ENCODE measurements at regions not wholly inside any gene's neighbourhood (a gene's known extent, or its start where the extent isn't known, plus 50 kb on each side); places are given as distances from the start of the nearest gene placed in this dataset.
A peak's percentile ranks its signal among the peaks of the same experiment; 100 is the strongest.

GRCh38 chr16:74111456-74111982 is 185.1 kb upstream of the PSMD7 start:
- Histone ChIP-seq H3K4me3 (ENCODE audit: low read length in 2 of 2) (no peak overlapping the region), H3K27me3 (ENCODE audit: control insufficient read depth in 2 of 2, insufficient read depth in 1 of 2, low read length in 1 of 2) (no peaks in the 10 kb centered on the region), H3K27ac (ENCODE audit: low read depth in 1 of 2, low read length in 1 of 2) (no peak overlapping the region), H3K36me3 (ENCODE audit: control insufficient read depth in 2 of 2, insufficient read depth in 2 of 2, low read length in 1 of 2) (no peaks in the 10 kb centered on the region), H3K9me3 (ENCODE audit: control insufficient read depth in 2 of 2, insufficient read depth in 1 of 2, low read length in 1 of 2) (no peaks in the 10 kb centered on the region), H3K4me1 (ENCODE audit: control insufficient read depth in 2 of 2, insufficient read depth in 2 of 2, low read length in 2 of 2) (peaks cover 0 to 8% of the 10 kb centered on the region in 2 donors)
- 93% methylated on average over 2 of the region's 2 CpGs for WGBS
- peak in 2 of 9 donors; percentile 19 to 38 for DNase-seq (ENCODE audit: low read depth in 6 of 9, low spot score in 9 of 9)

GRCh38 chr16:74107795-74108610 is 188.6 kb upstream of the PSMD7 start:
- peak in 8 of 9 donors; percentile 30 to 80 (median 53) for DNase-seq (ENCODE audit: low read depth in 6 of 9, low spot score in 9 of 9)
- H3K27me3 ChIP-seq (ENCODE audit: control insufficient read depth in 2 of 2, insufficient read depth in 1 of 2, low read length in 1 of 2), result no peaks in the 10 kb centered on the region
- WGBS, result 47% methylated on average over 18 of the region's 18 CpGs

DNA sequence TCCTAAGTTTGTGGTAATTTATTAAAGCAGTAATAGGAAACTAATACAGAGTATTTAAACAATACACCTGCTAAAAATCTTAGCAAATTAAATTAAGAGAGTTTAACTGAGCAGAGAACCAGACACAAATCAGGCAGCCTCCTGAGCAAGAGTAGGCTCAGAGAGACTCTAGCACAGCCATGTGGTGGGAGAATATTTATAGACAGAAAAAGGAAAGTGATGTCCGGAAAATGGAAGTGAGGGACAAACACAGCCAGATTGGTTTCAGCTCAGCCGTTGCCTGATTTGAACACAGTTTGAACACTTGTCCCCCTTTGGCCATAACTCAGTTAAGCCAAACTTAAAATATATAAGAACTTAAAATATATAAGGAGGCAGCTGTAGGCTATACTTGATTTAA is 192.6 kb upstream of the PSMD7 start:
- Histone ChIP-seq H3K9me3 (ENCODE audit: control insufficient read depth in 2 of 2, insufficient read depth in 1 of 2, low read length in 1 of 2) (no peaks in the 10 kb centered on the region), H3K27me3 (ENCODE audit: control insufficient read depth in 2 of 2, insufficient read depth in 1 of 2, low read length in 1 of 2) (no peaks in the 10 kb centered on the region), H3K4me1 (ENCODE audit: control insufficient read depth in 2 of 2, insufficient read depth in 2 of 2, low read length in 2 of 2) (peaks cover 2 to 8% of the 10 kb centered on the region in 2 donors), H3K4me3 (ENCODE audit: low read length in 2 of 2) (no peak overlapping the region), H3K36me3 (ENCODE audit: control insufficient read depth in 2 of 2, insufficient read depth in 2 of 2, low read length in 1 of 2) (no peaks in the 10 kb centered on the region), H3K27ac (ENCODE audit: low read depth in 1 of 2, low read length in 1 of 2) (no peak overlapping the region)
- DNase-seq (ENCODE audit: low read depth in 6 of 9, low spot score in 9 of 9), result no peak
- WGBS, result 37% methylated on average over 2 of the region's 2 CpGs

More at GRCh38 chr16:74107795-74108610, 188.6 kb upstream of the PSMD7 start:
- H3K36me3 ChIP-seq (ENCODE audit: control insufficient read depth in 2 of 2, insufficient read depth in 2 of 2, low read length in 1 of 2), result no peaks in the 10 kb centered on the region
- no peak overlapping the region for H3K27ac ChIP-seq (ENCODE audit: low read depth in 1 of 2, low read length in 1 of 2)
- H3K4me3 ChIP-seq (ENCODE audit: low read length in 2 of 2), result peak overlapping the region in 1 of 2 donors; percentile 24
- H3K4me1 ChIP-seq (ENCODE audit: control insufficient read depth in 2 of 2, insufficient read depth in 2 of 2, low read length in 2 of 2), result peaks cover 2 to 8% of the 10 kb centered on the region in 2 donors
- no peaks in the 10 kb centered on the region for H3K9me3 ChIP-seq (ENCODE audit: control insufficient read depth in 2 of 2, insufficient read depth in 1 of 2, low read length in 1 of 2)

DNA sequence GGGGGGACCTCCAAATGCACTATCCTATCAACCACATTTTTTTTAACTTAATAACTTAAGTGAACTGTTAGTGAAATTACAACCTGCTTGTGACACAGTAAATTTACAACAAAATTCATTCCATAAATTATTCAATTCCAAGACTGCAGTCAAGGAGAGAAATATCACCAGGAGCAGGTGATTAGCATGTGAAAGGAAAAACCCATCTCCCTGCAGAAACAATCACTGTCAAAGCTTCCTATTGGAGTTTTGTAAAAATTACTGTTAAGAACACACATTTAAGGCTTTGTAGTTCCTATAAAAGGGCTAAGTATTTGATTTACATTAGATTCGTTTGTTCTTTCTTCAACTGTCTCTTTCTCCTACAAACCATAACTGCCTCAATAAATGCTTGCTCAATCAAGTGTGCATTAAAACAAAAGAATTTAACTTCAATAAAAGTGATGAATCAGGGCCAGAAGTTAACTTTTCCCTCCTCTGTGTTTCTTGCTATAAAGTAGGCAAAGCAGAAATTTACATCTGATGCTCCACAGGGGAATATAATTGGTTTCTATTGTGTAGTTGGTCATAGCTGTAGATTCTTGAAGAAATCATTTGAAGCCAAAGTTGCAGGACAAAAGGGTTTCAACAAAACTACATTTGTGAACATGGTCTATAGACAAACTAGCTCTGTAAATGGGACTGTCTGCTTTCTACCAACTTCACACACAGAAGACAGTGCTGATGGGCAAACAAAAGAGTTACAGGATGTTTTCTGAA is 195.1 kb upstream of the PSMD7 start:
- Histone ChIP-seq H3K27ac (ENCODE audit: low read depth in 1 of 2, low read length in 1 of 2) (no peak overlapping the region), H3K4me1 (ENCODE audit: control insufficient read depth in 2 of 2, insufficient read depth in 2 of 2, low read length in 2 of 2) (peaks cover 0 to 2% of the 10 kb centered on the region in 2 donors), H3K36me3 (ENCODE audit: control insufficient read depth in 2 of 2, insufficient read depth in 2 of 2, low read length in 1 of 2) (no peaks in the 10 kb centered on the region), H3K4me3 (ENCODE audit: low read length in 2 of 2) (no peak overlapping the region), H3K27me3 (ENCODE audit: control insufficient read depth in 2 of 2, insufficient read depth in 1 of 2, low read length in 1 of 2) (no peaks in the 10 kb centered on the region), H3K9me3 (ENCODE audit: control insufficient read depth in 2 of 2, insufficient read depth in 1 of 2, low read length in 1 of 2) (no peaks in the 10 kb centered on the region)
- no peak for DNase-seq (ENCODE audit: low read depth in 6 of 9, low spot score in 9 of 9)
- 42% methylated on average over 1 of the region's 1 CpG for WGBS

DNA sequence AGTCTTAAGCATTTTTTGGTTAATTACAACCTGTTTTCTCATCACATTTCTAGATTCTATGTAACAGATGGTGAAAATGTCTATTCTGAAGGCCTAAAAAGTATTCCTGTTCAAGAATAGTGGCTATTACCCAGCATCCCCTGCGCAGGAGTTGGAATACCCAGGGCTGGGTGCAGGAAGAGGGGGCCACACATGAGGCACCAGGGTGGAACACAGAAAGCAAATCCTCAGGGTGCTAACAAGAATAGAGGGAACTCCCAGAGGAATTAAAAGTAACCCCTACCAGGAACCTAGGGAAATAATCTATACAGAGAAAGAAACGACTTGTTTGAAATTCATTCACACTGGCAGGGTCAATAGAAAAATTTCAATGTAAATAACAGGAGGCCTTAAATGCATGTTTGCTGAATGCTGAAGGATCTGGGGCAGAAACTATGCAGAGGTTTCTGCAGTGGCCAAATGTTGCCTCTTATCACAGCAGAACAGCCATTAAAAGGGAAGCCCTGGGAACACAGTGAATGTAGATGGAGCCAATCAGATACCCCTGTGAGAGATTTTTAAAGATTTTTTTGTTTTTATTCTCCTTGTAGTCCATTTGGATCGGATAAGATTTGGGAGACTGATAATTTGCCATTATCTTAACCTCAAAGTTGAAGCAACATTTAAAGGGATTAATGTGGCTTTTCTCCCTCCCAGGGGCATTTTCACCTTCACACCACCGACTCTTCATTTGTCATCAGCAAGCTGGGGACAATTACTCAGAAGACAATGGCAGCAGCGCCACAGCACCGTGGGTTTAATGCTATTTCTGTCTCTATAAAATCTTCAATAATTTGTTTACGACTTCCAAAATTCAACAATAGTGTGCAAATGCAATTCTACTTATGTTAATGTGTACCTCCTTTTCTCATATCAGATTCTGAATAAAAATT is 196.0 kb upstream of the PSMD7 start:
- no peak for DNase-seq (ENCODE audit: low read depth in 6 of 9, low spot score in 9 of 9)
- H3K27me3 ChIP-seq (ENCODE audit: control insufficient read depth in 2 of 2, insufficient read depth in 1 of 2, low read length in 1 of 2), result no peaks in the 10 kb centered on the region
- no peak overlapping the region for H3K4me3 ChIP-seq (ENCODE audit: low read length in 2 of 2)
- H3K9me3 ChIP-seq (ENCODE audit: control insufficient read depth in 2 of 2, insufficient read depth in 1 of 2, low read length in 1 of 2), result no peaks in the 10 kb centered on the region
- H3K36me3 ChIP-seq (ENCODE audit: control insufficient read depth in 2 of 2, insufficient read depth in 2 of 2, low read length in 1 of 2), result no peaks in the 10 kb centered on the region
- 80% methylated on average over 7 of the region's 7 CpGs for WGBS
- H3K27ac ChIP-seq (ENCODE audit: low read depth in 1 of 2, low read length in 1 of 2), result no peak overlapping the region
- H3K4me1 ChIP-seq (ENCODE audit: control insufficient read depth in 2 of 2, insufficient read depth in 2 of 2, low read length in 2 of 2), result peaks cover 0 to 2% of the 10 kb centered on the region in 2 donors

DNA sequence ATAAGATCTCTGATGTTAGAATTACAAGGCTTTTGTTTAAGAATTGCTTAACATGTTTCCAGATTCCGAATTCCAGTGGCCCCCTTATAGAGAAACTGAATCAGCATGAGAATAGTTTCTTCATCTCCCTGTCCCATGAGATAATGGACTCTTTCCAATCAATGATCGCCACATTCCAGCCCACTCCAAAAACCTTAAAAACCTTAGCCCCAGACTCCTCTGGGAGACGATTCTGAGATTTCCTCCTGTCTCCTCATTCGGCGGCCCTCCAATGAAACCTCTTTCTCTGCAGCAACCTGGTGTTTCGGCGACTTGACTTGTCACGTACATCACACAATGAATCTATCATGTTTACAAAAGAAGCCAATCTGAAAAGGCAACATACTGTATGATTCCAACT is 197.1 kb upstream of the PSMD7 start:
- no peaks in the 10 kb centered on the region for H3K9me3 ChIP-seq (ENCODE audit: control insufficient read depth in 2 of 2, insufficient read depth in 1 of 2, low read length in 1 of 2)
- DNase-seq (ENCODE audit: low read depth in 6 of 9, low spot score in 9 of 9), result no peak
- H3K36me3 ChIP-seq (ENCODE audit: control insufficient read depth in 2 of 2, insufficient read depth in 2 of 2, low read length in 1 of 2), result no peaks in the 10 kb centered on the region
- no peak overlapping the region for H3K27ac ChIP-seq (ENCODE audit: low read depth in 1 of 2, low read length in 1 of 2)
- peaks cover 0 to 2% of the 10 kb centered on the region in 2 donors for H3K4me1 ChIP-seq (ENCODE audit: control insufficient read depth in 2 of 2, insufficient read depth in 2 of 2, low read length in 2 of 2)
- H3K4me3 ChIP-seq (ENCODE audit: low read length in 2 of 2), result no peak overlapping the region
- H3K27me3 ChIP-seq (ENCODE audit: control insufficient read depth in 2 of 2, insufficient read depth in 1 of 2, low read length in 1 of 2), result no peaks in the 10 kb centered on the region
- WGBS, result 96% methylated on average over 8 of the region's 8 CpGs

- 95% methylated on average over 1 of the region's 1 CpG for WGBS
- no peak for DNase-seq (ENCODE audit: low read depth in 6 of 9, low spot score in 9 of 9)
These were observed 201.7 kb upstream of the PSMD7 start for GRCh38 chr16:74094962-74095361.

DNA sequence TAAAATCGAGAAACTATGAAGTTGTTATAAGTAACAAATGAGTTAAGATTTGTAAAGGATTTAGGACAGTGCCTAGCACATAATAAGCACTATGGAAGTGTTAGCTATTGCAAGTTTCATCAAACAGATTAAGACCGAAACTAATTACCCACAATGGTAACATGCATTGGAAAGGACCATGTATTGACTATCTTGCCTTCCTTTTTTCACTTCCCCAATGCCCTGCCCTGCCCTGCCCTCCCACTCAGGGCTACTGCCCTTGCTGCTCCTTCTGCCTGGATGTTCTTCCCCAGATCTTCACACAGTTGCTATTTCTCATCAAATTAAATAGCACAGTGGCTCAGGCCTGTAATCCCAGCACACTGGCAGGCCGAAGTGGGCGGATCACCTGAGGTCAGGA is 202.1 kb upstream of the PSMD7 start:
- 98% methylated on average over 4 of the region's 4 CpGs for WGBS
- Histone ChIP-seq H3K36me3 (ENCODE audit: control insufficient read depth in 2 of 2, insufficient read depth in 2 of 2, low read length in 1 of 2) (no peaks in the 10 kb centered on the region), H3K27me3 (ENCODE audit: control insufficient read depth in 2 of 2, insufficient read depth in 1 of 2, low read length in 1 of 2) (no peaks in the 10 kb centered on the region), H3K4me1 (ENCODE audit: control insufficient read depth in 2 of 2, insufficient read depth in 2 of 2, low read length in 2 of 2) (no peaks in the 10 kb centered on the region), H3K27ac (ENCODE audit: low read depth in 1 of 2, low read length in 1 of 2) (no peak overlapping the region), H3K4me3 (ENCODE audit: low read length in 2 of 2) (no peak overlapping the region), H3K9me3 (ENCODE audit: control insufficient read depth in 2 of 2, insufficient read depth in 1 of 2, low read length in 1 of 2) (no peaks in the 10 kb centered on the region)
- no peak for DNase-seq (ENCODE audit: low read depth in 6 of 9, low spot score in 9 of 9)

More at GRCh38 chr16:74094962-74095361, 201.7 kb upstream of the PSMD7 start:
- Histone ChIP-seq H3K4me3 (ENCODE audit: low read length in 2 of 2) (no peak overlapping the region), H3K9me3 (ENCODE audit: control insufficient read depth in 2 of 2, insufficient read depth in 1 of 2, low read length in 1 of 2) (no peaks in the 10 kb centered on the region), H3K27me3 (ENCODE audit: control insufficient read depth in 2 of 2, insufficient read depth in 1 of 2, low read length in 1 of 2) (no peaks in the 10 kb centered on the region), H3K4me1 (ENCODE audit: control insufficient read depth in 2 of 2, insufficient read depth in 2 of 2, low read length in 2 of 2) (no peaks in the 10 kb centered on the region), H3K36me3 (ENCODE audit: control insufficient read depth in 2 of 2, insufficient read depth in 2 of 2, low read length in 1 of 2) (no peaks in the 10 kb centered on the region), H3K27ac (ENCODE audit: low read depth in 1 of 2, low read length in 1 of 2) (no peak overlapping the region)

Measured in thymus (tissue), 11 donors.